ENCODE measurements at regions not wholly inside any gene's neighbourhood (a gene's known extent, or its start where the extent isn't known, plus 50 kb on each side); places are given as distances from the start of the nearest gene placed in this dataset.

DNA sequence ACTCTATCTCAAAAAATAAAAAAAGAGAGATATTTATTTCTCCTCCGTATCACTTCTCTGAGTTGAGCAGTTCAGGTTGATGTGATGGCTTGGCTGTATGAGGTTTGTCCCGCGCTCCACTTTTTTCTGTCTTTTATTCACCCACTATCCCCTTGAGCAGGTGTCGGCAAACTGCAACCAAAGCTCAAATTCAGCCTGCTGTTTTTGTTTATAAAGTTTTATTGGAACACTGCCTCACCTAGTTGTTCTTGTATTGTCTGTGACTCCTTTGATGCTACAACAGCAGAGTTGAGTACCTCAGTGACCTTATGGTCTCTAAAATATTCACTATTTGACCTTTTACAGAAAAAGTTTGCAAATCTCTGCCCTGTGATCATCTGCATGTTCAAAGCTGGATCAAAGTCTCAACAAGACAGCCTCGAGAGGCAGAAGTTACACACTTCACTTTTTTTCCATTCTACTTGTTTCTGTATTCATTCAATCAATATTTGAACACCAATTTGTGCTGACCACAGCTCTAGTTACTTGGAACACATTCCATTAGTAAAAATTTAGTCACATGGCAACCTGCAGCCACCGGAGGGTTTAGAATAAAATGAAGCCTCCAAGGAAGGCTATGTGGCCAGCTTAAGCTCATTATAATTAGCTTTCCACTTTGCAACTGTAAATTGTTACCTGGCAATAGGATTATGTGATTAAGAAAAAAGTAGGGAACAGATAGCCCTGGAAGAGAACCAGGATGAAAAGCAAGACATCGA, 945.8 kb downstream of the KCNJ2 start:
- H3K36me3 Mint-ChIP-seq (ENCODE audit: insufficient read depth, unreplicated experiment) = no peaks in the 10 kb centered on the region
- no peak overlapping the region for H3K27ac Mint-ChIP-seq (ENCODE audit: unreplicated experiment)
- H3K4me1 Mint-ChIP-seq (ENCODE audit: low read depth, unreplicated experiment) = peaks cover 9% of the 10 kb centered on the region
- H3K4me3 Mint-ChIP-seq (ENCODE audit: low read depth, unreplicated experiment) = no peak overlapping the region
- H3K9me3 Mint-ChIP-seq (ENCODE audit: low read depth, unreplicated experiment) = no peaks in the 10 kb centered on the region
- no peak for DNase-seq
- BruUV-seq (replicated peaks) = no TSS peak
- H3K27me3 Mint-ChIP-seq (ENCODE audit: unreplicated experiment) = no peaks in the 10 kb centered on the region
- intact Hi-C loops (cut with micrococcal nuclease; ENCODE audit: unreplicated experiment) = loop anchor here (5.0 kb wide), 1 partner anchor 647 kb away; no protein-coding TSS in a partner anchor
- TF ChIP-seq, protein P1, sequence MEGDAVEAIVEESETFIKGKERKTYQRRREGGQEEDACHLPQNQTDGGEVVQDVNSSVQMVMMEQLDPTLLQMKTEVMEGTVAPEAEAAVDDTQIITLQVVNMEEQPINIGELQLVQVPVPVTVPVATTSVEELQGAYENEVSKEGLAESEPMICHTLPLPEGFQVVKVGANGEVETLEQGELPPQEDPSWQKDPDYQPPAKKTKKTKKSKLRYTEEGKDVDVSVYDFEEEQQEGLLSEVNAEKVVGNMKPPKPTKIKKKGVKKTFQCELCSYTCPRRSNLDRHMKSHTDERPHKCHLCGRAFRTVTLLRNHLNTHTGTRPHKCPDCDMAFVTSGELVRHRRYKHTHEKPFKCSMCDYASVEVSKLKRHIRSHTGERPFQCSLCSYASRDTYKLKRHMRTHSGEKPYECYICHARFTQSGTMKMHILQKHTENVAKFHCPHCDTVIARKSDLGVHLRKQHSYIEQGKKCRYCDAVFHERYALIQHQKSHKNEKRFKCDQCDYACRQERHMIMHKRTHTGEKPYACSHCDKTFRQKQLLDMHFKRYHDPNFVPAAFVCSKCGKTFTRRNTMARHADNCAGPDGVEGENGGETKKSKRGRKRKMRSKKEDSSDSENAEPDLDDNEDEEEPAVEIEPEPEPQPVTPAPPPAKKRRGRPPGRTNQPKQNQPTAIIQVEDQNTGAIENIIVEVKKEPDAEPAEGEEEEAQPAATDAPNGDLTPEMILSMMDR (IDR thresholded peaks at IDR 0.05; ENCODE audit: unreplicated experiment) = no peak
- CTCF ChIA-PET = interaction anchor here (0.6 kb wide), 1 partner anchor 807 kb away, joined by 5 read pairs; no protein-coding TSS in a partner anchor

DNA sequence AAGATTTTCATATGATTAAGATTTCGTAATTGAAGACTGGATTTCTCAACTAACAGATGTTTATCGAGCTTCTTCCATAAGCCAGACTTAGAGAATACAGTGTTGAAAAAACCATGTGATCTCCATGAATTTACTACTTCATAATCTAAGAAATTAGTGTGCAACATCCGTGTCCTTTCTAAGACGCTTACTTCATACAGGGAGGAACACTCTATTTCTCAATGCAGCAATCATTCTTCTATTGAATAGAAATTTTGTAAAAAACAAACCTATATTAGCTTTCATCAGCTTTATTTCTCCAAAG, 946.3 kb downstream of the KCNJ2 start:
- intact Hi-C loops (cut with micrococcal nuclease; ENCODE audit: unreplicated experiment) = loop anchor here (5.0 kb wide), 1 partner anchor 647 kb away; no protein-coding TSS in a partner anchor
- H3K36me3 Mint-ChIP-seq (ENCODE audit: insufficient read depth, unreplicated experiment) = no peaks in the 10 kb centered on the region
- H3K27ac Mint-ChIP-seq (ENCODE audit: unreplicated experiment) = no peak overlapping the region
- peaks cover 9% of the 10 kb centered on the region for H3K4me1 Mint-ChIP-seq (ENCODE audit: low read depth, unreplicated experiment)
- no peaks in the 10 kb centered on the region for H3K27me3 Mint-ChIP-seq (ENCODE audit: unreplicated experiment)
- no TSS peak for BruUV-seq (replicated peaks)
- CTCF ChIA-PET = no interaction called here
- no peaks in the 10 kb centered on the region for H3K9me3 Mint-ChIP-seq (ENCODE audit: low read depth, unreplicated experiment)
- H3K4me3 Mint-ChIP-seq (ENCODE audit: low read depth, unreplicated experiment) = no peak overlapping the region
- TF ChIP-seq, protein P1 (IDR thresholded peaks at IDR 0.05; ENCODE audit: unreplicated experiment) = no peak
- DNase-seq = no peak

DNA sequence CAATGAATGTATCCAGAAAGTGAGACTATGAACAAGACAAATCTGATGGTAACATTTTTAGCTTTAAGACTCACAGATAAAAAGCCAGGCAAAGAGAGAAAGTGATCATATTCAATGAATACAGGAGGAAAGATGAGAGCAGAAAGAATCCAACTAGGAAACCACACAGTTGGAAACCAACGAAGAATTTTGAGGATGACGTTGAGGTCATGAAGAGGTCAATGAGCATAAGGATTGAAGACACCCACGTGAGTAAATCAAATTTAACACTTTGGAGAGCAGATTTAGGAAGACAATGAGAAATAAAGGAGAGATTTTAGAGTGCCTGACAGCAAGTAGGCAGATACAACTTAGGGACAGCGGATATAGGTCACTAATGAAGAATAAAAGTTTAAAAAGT, 948.1 kb downstream of the KCNJ2 start:
- CTCF ChIA-PET = interaction anchor here (0.5 to 1.0 kb wide), 3 partner anchors 344 to 1971 kb away, joined by 3 to 7 read pairs (median 3); no protein-coding TSS in a partner anchor
- intact Hi-C loops (cut with micrococcal nuclease; ENCODE audit: unreplicated experiment) = loop anchor here (5.0 kb wide), 1 partner anchor 645 kb away; no protein-coding TSS in a partner anchor

DNA sequence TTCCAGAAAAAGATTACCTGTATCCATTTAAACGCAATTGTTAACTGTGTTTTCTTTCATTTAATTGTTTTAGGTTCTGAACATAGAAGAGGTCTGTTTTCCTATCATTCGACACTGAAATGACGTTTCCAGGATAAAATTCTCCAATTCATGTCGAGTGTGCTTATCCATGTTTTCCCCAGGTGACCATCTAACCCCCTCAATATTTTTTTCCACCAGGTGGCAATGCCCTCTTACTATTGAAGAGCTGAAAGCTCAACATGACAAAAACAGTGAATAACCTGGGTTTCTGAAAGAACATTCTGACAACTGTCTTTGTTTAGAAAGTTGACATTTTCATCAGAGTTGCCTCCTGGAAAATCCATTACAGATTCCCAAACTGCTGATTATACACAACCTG, 948.7 kb downstream of the KCNJ2 start:
- no peak overlapping the region for H3K27ac Mint-ChIP-seq (ENCODE audit: unreplicated experiment)
- intact Hi-C loops (cut with micrococcal nuclease; ENCODE audit: unreplicated experiment) = loop anchor here (2.0 to 5.0 kb wide), 3 partner anchors 343 to 1001 kb away; no protein-coding TSS in a partner anchor
- BruUV-seq (replicated peaks) = no TSS peak
- peaks cover 9% of the 10 kb centered on the region for H3K4me1 Mint-ChIP-seq (ENCODE audit: low read depth, unreplicated experiment)
- H3K9me3 Mint-ChIP-seq (ENCODE audit: low read depth, unreplicated experiment) = no peaks in the 10 kb centered on the region
- H3K27me3 Mint-ChIP-seq (ENCODE audit: unreplicated experiment) = no peaks in the 10 kb centered on the region
- CTCF ChIA-PET = interaction anchor here (0.5 to 1.0 kb wide), 5 partner anchors 343 to 1970 kb away, joined by 3 to 7 read pairs (median 3); no protein-coding TSS in a partner anchor
- H3K4me3 Mint-ChIP-seq (ENCODE audit: low read depth, unreplicated experiment) = no peak overlapping the region
- TF ChIP-seq, protein P1 (IDR thresholded peaks at IDR 0.05; ENCODE audit: unreplicated experiment) = no peak
- no peaks in the 10 kb centered on the region for H3K36me3 Mint-ChIP-seq (ENCODE audit: insufficient read depth, unreplicated experiment)
- peak; percentile 52 for DNase-seq

More for the DNA sequence above, 948.1 kb downstream of the KCNJ2 start:
- Mint-ChIP-seq H3K27me3 (ENCODE audit: unreplicated experiment) (no peaks in the 10 kb centered on the region), H3K4me3 (ENCODE audit: low read depth, unreplicated experiment) (no peak overlapping the region), H3K27ac (ENCODE audit: unreplicated experiment) (no peak overlapping the region), H3K4me1 (ENCODE audit: low read depth, unreplicated experiment) (peaks cover 9% of the 10 kb centered on the region), H3K9me3 (ENCODE audit: low read depth, unreplicated experiment) (no peaks in the 10 kb centered on the region), H3K36me3 (ENCODE audit: insufficient read depth, unreplicated experiment) (no peaks in the 10 kb centered on the region)
- DNase-seq = no peak
- TF ChIP-seq, protein P1 (IDR thresholded peaks at IDR 0.05; ENCODE audit: unreplicated experiment) = no peak
- BruUV-seq (replicated peaks) = no TSS peak
